ENCODE measurements at regions not wholly inside any gene's neighbourhood (a gene's known extent, or its start where the extent isn't known, plus 50 kb on each side); places are given as distances from the start of the nearest gene placed in this dataset.

GRCh38 chr7:42614636-42615035 is 297.2 kb downstream of the C7orf25 start:
- H3K4me1 ChIP-seq (ENCODE audit: insufficient read depth, low read length) = no peaks in the 10 kb centered on the region; the same call in 1 of the 2 replicates
- no peak overlapping the region for H3K23ac ChIP-seq (ENCODE audit: insufficient read length, low read depth, low read length)
- H3T11ph ChIP-seq (ENCODE audit: low read length) = no peak overlapping the region
- H3K9me3 Mint-ChIP-seq = no peaks in the 10 kb centered on the region
- WGBS (ENCODE audit: extremely low coverage, insufficient read length, low lambda C conversion rate) = no CpG with 5 or more reads among the region's 4 CpGs
- no peak overlapping the region for H3K9ac ChIP-seq (ENCODE audit: extremely low read depth, insufficient read length, low read length)
- H3K4me2 ChIP-seq (ENCODE audit: insufficient read depth, insufficient read length, low read length) = no peak overlapping the region
- no peak overlapping the region for H3K4ac ChIP-seq (ENCODE audit: low read depth, low read length)
- no peaks in the 10 kb centered on the region for H3K23me2 ChIP-seq (ENCODE audit: insufficient read length, low read depth, low read length, poor library complexity, severe bottlenecking)
- no peak overlapping the region for H3K14ac ChIP-seq (ENCODE audit: insufficient read depth, low read length)
- no peak overlapping the region for H3K4me3 Mint-ChIP-seq
- no peak overlapping the region for H4K91ac ChIP-seq (ENCODE audit: insufficient read length, low read depth, low read length)
- H2BK15ac ChIP-seq (ENCODE audit: low read depth, low read length) = no peak overlapping the region
- no peak overlapping the region for H3K27ac ChIP-seq (ENCODE audit: insufficient read length, low read depth, low read length)
- no peak overlapping the region for H2BK120ac ChIP-seq (ENCODE audit: low read depth, low read length, poor library complexity, severe bottlenecking)
- H3K9me3 ChIP-seq (ENCODE audit: control insufficient read depth, low read depth, low read length) = no peaks in the 10 kb centered on the region
- no peak overlapping the region for H3K18ac ChIP-seq (ENCODE audit: insufficient read length, low read depth, low read length)
- no peaks in the 10 kb centered on the region for H3K27me3 ChIP-seq (ENCODE audit: insufficient read depth, low read length)
- DNase-seq = no peak
- no peaks in the 10 kb centered on the region for H3K36me3 Mint-ChIP-seq (ENCODE audit: insufficient read depth in 1 of 3, low read depth in 3 of 3)
- no peaks in the 10 kb centered on the region for H3K79me1 ChIP-seq (ENCODE audit: insufficient read depth, low read depth, low read length, poor library complexity, severe bottlenecking)
- no peak overlapping the region for H4K8ac ChIP-seq (replicated peaks; ENCODE audit: insufficient read length, low read depth, low read length)
- H3K56ac ChIP-seq (ENCODE audit: insufficient read length, low read depth, low read length) = no peak overlapping the region
- TF ChIP-seq CTCF (conservative IDR thresholded peaks at IDR 0.05) = no peak
- H2AFZ ChIP-seq (ENCODE audit: low read length) = no peak overlapping the region
- no peak overlapping the region; a peak in 1 of 7 replicates for H3K27ac Mint-ChIP-seq
- H4K5ac ChIP-seq (ENCODE audit: insufficient read length, low read depth, low read length) = no peak overlapping the region
- no peaks in the 10 kb centered on the region for H4K20me1 ChIP-seq (ENCODE audit: control insufficient read depth, insufficient read depth, insufficient read length)
- peaks cover 0 to 5% of the 10 kb centered on the region in 2 experiments; a peak in 2 of 4 replicates for H3K4me1 Mint-ChIP-seq
- H2BK12ac ChIP-seq (ENCODE audit: insufficient read length, low read depth, low read length) = no peak overlapping the region
- H2AK5ac ChIP-seq (ENCODE audit: insufficient read length, low read length) = no peak overlapping the region
- no peaks in the 10 kb centered on the region; the same call in 1 of the 2 replicates for H3K27me3 Mint-ChIP-seq (ENCODE audit: low read depth)
- H2BK20ac ChIP-seq (ENCODE audit: low read depth, low read length, poor library complexity, severe bottlenecking) = no peak overlapping the region
- no peaks in the 10 kb centered on the region for H3K79me2 ChIP-seq (ENCODE audit: insufficient read depth, low read length)
- H2BK5ac ChIP-seq (ENCODE audit: insufficient read length, low read length) = no peak overlapping the region
